Esophagus muscularis mucosa (tissue), 4 donors: ENCODE measurements at regions not wholly inside any gene's neighbourhood (a gene's known extent, or its start where the extent isn't known, plus 50 kb on each side); places are given as distances from the start of the nearest gene placed in this dataset.

Source experiments
- EP300 ChIP-seq: sonication (generic); formaldehyde crosslinking; IDR thresholded peaks from one replicate; pipeline ENCODE4 v1.6.1; 2017; ENCODE audit warnings: antibody characterized with exemption
- POLR2A ChIP-seq: fragments of 450-650 bp; IDR thresholded peaks from one replicate; pipeline ENCODE4 v1.6.1; 2017; ENCODE audit warnings: antibody characterized with exemption, moderate library complexity, mild to moderate bottlenecking, low read depth
- TF ChIP-seq, protein P1 (sequence below), 3 experiments: fragments of 200-600 bp in 2 of 3; fragments of 450-650 bp in 1 of 3; sonication (generic) in 2 of 3; IDR thresholded peaks; one replicate each; pipeline ENCODE4 v1.5.1; 2017 to 2019; ENCODE audit warnings: antibody characterized with exemption in 3 of 3, mild to moderate bottlenecking in 2 of 3, moderate library complexity in 1 of 3

DNA sequence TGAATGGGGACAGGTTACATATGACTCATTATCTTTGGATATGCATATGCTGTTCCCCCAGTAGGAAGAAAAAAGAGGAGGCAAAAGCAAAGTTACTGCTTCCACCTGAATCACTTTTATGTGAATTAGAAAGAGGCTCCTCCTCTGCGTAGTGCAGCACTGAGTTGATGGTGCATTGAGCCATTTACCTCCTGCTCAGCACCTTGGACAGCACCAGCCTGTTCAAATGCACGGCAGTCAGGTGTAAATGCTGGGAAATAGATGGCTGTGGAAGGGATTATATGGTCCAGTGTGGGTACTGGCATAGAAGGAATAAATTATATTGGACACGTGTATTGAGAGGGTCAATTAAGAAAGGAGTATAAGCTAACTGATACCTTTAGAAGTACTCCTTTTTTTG, 541.9 kb upstream of the SEL1L start:
- TF ChIP-seq EP300 (no peak), POLR2A (no peak)
- TF ChIP-seq, protein P1, sequence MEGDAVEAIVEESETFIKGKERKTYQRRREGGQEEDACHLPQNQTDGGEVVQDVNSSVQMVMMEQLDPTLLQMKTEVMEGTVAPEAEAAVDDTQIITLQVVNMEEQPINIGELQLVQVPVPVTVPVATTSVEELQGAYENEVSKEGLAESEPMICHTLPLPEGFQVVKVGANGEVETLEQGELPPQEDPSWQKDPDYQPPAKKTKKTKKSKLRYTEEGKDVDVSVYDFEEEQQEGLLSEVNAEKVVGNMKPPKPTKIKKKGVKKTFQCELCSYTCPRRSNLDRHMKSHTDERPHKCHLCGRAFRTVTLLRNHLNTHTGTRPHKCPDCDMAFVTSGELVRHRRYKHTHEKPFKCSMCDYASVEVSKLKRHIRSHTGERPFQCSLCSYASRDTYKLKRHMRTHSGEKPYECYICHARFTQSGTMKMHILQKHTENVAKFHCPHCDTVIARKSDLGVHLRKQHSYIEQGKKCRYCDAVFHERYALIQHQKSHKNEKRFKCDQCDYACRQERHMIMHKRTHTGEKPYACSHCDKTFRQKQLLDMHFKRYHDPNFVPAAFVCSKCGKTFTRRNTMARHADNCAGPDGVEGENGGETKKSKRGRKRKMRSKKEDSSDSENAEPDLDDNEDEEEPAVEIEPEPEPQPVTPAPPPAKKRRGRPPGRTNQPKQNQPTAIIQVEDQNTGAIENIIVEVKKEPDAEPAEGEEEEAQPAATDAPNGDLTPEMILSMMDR (IDR thresholded peaks at IDR 0.05), result no peak
